ENCODE measurements at regions not wholly inside any gene's neighbourhood (a gene's known extent, or its start where the extent isn't known, plus 50 kb on each side); places are given as distances from the start of the nearest gene placed in this dataset.

- no peak for DNase-seq
These were observed 425.3 kb upstream of the FANCL start for GRCh38 chr2:58666323-58666970.

DNA sequence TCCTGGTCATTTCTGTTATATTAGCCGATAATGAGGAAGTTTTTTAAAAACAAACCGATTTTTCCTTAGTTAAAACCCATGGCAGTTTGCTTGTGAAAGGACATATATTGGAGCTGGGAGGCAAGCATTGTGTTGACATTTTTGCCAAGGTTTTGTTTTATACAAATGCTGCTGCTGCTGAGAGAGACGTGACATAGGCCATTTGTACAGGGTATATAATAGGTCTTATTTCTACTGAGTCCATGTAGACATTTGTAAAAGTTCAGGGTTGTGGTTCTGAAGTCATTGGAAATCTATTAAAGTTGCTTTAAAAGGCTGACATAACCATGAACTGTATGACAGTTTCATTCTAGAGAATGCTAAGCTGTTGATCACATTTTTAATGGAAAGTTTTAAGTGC, 424.0 kb upstream of the FANCL start:
- DNase-seq: no peak

DNA sequence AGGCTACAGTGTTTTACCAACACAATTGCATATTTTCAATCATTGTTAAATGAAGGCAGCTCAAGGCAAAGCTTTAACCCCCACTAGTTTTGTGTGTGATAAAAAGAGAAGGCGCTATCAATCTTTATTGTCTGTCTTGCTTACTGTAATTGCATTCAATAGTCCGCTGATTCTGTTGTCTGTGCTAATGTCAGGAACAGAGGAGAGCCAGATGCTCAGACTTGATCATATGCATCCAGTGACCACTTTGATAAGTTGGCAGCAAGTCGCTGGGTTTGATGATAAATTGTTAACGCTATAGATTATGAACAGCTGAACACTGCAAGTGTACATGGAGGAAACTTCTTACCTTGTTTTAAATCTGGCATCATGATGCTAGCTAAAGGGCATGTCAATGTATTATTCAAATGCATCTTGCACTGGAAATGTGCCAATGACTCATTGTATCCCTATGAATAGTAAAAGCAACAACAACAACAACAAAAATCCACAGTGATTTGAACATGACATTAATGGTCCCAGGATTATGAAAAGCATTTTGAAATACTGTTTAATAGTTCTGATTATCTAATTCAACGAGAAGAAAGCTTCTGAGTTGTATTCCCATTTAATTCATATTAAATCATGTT, 423.5 kb upstream of the FANCL start:
- no peak for DNase-seq

DNA sequence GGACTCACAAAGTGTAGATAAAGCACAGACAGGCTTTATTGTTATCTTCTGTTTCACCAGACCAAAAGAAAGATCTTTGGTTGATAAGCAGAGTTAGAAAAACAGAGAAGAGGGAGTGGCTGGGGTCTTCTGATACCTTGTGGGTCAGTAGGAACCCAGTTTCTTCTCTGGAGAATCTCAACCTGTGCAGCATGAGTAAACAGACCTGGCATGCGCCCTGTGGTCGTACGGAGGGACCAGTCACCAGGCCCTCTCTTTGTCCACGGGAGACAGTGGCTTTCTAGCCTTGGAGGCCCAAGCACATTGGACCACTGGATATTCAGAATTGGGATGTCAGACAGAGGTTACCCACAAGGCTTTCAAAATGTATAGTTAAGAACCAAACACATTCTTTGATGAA, 418.9 kb upstream of the FANCL start:
- no peak for DNase-seq

DNA sequence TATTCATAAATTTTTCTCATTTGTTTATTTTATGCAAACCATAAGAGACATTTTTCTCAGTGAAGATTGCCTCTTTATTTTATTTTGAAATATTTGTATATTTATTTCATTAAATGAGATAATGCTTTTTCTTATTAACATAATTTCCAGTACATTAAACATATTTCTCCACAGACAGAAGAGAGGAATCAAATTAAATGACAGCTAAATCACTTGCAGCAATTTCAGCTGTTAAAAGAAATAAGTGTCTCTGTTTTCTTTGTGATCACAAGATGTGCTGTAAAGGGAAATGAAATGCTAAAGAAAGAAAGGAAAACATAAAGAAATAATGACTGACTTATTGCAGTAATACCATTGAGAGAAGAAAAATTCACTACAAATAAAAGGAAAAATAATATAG, 414.0 kb upstream of the FANCL start:
- no peak for DNase-seq

- no peak for DNase-seq
These were observed 410.8 kb upstream of the FANCL start for GRCh38 chr2:58651930-58652329.

DNA sequence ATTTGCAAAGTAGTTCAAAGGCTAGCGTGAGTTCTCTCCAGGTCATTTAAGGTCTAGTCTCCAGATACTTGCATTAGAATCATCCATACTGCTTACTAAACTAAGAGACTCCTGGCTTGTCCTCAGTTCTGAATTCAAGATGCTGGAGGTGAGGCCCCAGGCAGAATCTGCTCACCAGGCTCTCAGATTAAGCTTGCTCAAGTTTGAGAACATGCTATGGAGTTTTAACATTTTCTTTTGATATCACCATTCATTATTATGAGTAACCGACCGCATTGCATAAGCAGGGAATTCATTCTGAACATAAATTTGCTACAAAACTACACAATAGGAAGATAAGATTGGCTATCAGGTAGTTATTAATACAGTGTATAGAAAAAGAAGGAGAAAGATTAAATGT, 409.7 kb upstream of the FANCL start:
- no peak for DNase-seq

- DNase-seq: no peak
These were observed 408.6 kb upstream of the FANCL start for GRCh38 chr2:58649756-58650155.

GRCh38 chr2:58645017-58645416, 403.9 kb upstream of the FANCL start:
- no peak for DNase-seq

GRCh38 chr2:58644451-58644850, 403.3 kb upstream of the FANCL start:
- no peak for DNase-seq

DNA sequence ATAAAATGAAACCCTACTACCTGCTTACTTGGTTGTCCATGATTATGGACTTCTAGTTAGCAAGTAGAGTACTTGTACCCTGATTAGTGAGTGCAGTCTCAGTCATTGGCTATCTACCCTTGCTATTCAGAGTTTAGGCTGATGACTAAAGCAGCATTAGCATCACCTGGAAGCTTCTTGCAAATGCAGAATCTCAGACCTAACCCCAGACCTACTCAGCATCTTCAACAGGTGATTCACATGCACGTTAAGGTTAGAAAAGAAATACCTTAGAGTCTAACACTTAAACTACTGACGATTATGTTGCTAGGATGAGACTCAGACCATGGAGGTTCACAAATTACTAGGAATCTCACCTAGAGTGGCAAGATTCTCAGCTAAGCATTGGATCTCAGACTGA, 399.9 kb upstream of the FANCL start:
- DNase-seq: no peak

GRCh38 chr2:58640042-58640441, 398.9 kb upstream of the FANCL start:
- no peak for DNase-seq

GRCh38 chr2:58638256-58638805, 397.2 kb upstream of the FANCL start:
- DNase-seq: no peak

- no peak for DNase-seq
These were observed 395.7 kb upstream of the FANCL start for GRCh38 chr2:58636872-58637271.

DNA sequence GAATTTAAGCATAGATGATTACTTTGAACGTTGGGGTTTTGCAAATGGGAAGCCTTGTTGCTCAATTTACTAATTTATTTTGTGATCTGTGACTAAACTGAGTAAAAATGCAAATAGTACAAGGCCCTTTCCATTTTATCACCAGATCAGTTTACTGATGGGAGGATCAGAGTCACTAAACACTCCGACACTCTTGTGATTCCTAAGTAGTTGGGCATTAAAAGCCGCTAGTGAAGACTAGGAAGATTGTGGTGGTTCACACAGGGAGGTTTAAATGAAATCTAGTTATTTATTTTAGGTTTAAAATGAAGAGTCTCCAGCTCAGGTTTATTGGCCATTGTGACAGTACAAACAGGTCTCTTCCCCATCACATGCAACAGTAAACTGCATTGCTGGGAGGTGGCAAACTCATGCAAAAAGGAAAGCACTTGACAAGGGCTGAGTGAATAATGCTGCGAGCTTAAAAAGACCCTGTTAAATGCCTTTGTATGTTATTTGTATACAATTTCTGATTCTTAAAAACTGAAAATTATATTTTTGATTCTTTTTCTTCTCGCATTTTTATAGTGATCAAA, 394.8 kb upstream of the FANCL start:
- no peak for DNase-seq

GRCh38 chr2:58634653-58635370, 393.7 kb upstream of the FANCL start:
- DNase-seq: no peak

- no peak for DNase-seq
These were observed 392.7 kb upstream of the FANCL start for GRCh38 chr2:58633613-58634365.

DNA sequence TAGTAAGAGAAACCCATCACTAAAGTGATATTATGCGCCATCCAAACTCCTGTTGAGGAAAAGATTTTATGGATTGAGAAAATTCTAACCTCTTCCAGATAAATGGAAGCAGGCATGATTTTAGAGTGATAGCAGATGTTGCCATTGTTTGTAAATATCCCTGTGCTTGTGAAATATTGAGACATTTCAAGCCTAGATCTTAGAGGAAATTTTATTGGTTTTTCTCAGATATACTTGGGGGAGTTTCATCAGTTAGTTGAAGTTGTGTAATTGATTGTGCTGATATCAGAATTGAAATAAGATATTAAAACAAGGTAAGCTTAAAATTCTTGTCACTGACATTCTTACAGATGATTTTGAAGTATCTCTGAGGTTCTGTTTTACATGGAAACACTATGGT, 390.9 kb upstream of the FANCL start:
- no peak for DNase-seq

DNA sequence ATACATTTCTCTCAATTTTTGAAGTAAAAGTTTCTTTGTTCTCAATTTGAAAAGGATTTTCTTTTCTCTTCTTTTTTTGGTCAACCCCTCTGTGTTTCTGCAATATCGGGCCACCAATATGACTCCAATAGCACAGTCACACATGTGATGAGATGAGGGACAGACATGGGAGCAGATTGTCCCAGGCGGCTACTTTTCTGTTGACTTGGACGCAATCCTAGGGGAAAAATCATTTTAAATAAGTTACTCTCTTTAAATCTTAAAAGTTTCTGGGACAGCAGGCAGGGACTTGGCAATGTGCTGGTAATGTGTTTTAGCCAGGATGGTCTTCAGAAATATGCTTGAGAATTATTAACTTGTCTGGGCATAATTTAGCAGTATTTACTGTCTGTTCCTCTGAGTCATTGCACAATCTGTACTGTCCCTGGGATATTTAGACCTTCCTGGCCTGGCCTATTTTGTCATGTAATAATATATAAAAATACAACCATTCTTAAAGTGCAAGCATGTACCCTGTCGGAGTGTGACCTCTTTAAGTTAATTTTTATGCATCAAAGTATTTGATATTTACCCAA, 388.5 kb upstream of the FANCL start:
- DNase-seq: no peak

- DNase-seq: no peak
These were observed 379.8 kb upstream of the FANCL start for GRCh38 chr2:58620896-58621295.

GRCh38 chr2:58620093-58620492, 379.0 kb upstream of the FANCL start:
- no peak for DNase-seq

GRCh38 chr2:58616961-58617360, 375.8 kb upstream of the FANCL start:
- DNase-seq: no peak

- DNase-seq: no peak
These were observed 373.1 kb upstream of the FANCL start for GRCh38 chr2:58614219-58614618.
